GM19395 (cell line): ENCODE measurements at regions not wholly inside any gene's neighbourhood (a gene's known extent, or its start where the extent isn't known, plus 50 kb on each side); places are given as distances from the start of the nearest gene placed in this dataset.
A peak's percentile ranks its signal among the peaks of the same experiment; 100 is the strongest.

Experiments used
- ATAC-seq: cut with Tn5 transposase; IDR thresholded peaks from one replicate; pipeline ENCODE4 v1.9.1; 2021; ENCODE audit warnings: mild to moderate bottlenecking, moderate library complexity; ENCODE audit not compliant: unreplicated experiment

DNA sequence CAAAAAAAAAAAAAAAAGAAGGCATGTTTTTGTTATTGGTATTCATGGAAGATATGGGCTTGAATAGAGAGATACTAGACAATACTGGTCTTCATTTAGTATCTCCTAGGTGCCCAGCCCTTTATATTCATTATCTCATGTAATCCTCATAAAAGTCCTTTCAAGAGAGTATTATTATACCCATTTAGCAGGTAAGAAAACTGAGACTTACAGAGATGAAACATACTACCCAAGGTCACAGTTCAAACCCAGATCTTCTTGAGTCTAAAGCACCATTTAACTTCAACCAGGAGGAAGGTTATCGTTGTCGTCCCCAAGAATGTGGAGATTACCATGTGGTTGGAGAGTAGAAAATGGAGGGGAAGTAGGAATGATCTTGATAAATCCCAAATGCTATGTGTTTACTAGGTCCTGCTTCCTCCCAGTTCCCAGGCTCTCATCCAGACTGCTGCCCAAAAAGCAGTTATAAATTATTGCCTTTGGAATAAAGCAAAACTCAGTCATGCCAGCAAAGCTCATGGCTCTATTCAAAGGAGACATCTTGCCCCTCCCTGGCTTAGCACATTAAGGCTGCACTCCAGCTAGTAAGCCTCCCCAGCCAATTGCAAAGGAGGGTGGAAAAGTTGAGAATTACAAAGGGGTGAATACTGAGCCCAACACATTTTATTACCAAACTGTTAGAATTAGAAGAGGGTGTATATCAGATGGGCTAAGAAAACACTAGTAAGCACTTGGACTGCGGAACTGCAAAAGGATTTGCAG lies 163.9 kb downstream of the PIK3R1 start:
- no peak for ATAC-seq

DNA sequence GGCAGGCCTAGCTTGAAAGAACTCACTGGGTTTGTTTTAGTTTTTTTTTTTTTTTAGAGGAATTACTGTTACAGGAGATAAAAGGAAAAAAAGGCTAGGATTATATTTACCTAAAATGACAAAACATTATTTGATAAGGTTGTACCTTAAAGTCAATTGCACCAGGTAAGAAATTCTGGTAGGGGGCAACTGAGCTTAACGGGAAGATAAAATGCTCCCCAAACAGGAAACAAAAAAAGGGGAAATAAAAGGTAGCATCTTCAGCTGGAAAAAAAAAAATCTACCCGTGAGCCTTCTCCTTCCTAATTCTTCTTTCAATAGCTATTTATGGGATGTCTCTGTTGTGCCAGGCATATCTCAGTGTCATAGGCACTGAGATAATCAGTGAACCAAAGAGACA lies 164.5 kb downstream of the PIK3R1 start:
- no peak for ATAC-seq

DNA sequence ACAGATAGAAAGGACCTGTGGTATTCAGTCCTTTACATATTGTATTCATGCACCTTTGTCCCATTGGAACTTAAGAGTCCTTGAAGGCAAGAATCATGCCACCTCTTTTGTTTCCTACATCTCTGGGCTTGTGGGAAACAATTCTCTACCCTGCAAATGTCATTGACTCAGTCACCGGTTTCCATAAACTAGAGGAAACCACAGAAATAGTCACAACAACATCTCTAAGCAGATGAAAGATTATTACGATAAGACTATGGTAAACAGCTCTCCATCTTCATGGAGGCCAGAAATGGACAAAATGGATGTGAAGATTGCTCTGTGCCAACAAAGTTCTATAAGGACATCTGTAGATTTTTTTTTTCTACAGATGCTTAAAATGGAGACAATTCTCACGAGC lies 165.5 kb downstream of the PIK3R1 start:
- ATAC-seq: no peak

DNA sequence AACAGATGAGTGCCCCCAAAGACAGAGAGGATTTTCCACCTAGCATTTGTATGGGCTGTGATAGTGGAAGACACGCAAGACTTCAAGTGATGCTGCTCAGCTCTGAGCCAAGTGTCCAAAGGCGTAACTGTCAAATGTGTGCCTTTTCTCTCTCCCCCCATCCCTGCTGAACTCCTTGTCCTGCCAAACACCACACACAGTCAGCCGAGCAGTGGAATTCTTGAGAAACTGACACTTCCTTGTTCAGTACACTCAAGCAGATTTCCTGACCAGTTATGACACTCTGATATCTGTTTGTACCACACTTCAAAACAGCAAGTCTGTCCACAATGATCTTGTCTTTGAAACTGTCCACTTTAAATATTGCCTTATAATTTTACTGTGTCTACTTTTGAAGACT lies 166.4 kb downstream of the PIK3R1 start:
- ATAC-seq: no peak

DNA sequence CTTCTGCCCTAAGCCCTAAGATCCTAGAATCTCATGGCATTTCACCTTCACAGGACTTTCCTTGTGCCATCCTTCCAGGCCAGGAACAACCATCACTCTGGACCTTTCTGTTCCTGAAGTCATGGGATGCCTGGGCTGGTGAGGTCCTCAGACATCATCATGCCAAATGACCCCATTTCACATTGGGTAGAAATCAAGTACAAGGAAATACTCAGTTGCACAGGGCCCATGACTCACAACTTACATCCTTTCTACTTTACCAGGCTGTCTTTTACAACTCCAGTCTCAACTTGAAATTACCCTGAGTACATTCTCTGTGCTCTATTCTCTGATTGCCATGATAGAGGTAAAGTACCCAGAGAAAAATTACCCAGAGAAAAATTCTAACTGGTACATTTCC lies 167.1 kb downstream of the PIK3R1 start:
- ATAC-seq: no peak

- no peak for ATAC-seq
These were observed 168.3 kb downstream of the PIK3R1 start for GRCh38 chr5:68383888-68384310.

GRCh38 chr5:68384936-68385594 lies 169.5 kb downstream of the PIK3R1 start:
- no peak for ATAC-seq

DNA sequence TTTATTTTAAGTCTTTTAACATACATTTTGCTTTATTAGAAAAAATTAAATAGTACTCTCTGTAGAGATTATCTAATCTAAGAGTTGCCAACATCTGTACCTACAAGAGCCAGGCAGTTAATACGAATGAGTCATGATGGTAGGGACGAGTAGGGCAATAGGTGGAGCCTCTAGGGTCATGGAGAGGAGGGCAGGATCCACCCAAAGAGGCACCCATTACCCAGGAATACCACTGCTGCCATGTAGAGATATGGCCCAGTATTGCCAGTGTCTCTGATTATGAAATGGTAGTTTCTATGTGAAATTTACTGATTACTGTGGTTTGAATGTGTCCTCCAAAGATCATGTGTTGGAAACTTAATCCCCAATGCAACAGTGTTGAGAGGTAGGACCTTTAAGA lies 170.4 kb downstream of the PIK3R1 start:
- no peak for ATAC-seq

- no peak for ATAC-seq
These were observed 171.7 kb downstream of the PIK3R1 start for GRCh38 chr5:68387074-68387796.

- no peak for ATAC-seq
These were observed 174.1 kb downstream of the PIK3R1 start for GRCh38 chr5:68389618-68390017.

DNA sequence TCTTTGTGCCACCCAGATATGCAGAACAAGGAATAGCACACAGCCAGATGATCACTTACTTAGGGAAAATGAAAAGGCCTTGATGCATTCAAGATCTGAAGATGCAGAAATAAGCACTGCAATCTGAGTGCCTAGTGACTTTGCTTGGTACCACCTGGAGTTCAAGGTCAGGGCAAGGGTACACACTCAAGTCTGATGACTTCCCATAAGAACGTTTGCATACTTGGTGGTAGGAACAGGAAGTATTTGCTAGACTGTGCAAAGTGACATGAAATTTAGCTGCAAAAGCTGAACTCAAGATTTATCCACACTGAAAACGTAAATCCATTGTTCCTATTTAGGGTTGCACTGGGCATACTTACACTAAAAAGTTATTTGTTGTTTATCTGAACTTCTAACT lies 177.1 kb downstream of the PIK3R1 start:
- ATAC-seq: no peak

GRCh38 chr5:68395302-68395701 lies 179.7 kb downstream of the PIK3R1 start:
- ATAC-seq: no peak

- no peak for ATAC-seq
These were observed 180.5 kb downstream of the PIK3R1 start for GRCh38 chr5:68395926-68396511.

DNA sequence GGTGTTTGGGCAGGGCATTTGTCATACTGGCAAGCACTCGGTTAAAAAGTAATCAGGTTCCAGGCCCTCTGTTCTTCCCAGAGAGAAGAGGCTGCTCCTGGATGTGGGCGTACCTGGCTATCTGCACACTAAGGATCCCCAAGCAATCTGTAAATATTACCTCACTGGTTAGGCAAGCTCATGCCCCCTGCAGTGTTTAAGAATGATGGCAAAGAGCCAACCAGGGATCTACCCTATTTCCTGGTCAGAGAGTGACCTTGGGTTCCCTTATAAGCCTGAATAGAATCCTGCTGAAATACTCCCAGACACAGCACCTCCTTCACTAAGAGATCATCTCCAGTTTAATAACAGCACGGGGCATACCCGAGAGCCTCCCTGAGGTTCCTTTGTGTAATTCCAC lies 181.2 kb downstream of the PIK3R1 start:
- ATAC-seq: no peak

- ATAC-seq: no peak
These were observed 182.7 kb downstream of the PIK3R1 start for GRCh38 chr5:68398146-68398812.

GRCh38 chr5:68403301-68403700 lies 187.7 kb downstream of the PIK3R1 start:
- ATAC-seq: no peak

DNA sequence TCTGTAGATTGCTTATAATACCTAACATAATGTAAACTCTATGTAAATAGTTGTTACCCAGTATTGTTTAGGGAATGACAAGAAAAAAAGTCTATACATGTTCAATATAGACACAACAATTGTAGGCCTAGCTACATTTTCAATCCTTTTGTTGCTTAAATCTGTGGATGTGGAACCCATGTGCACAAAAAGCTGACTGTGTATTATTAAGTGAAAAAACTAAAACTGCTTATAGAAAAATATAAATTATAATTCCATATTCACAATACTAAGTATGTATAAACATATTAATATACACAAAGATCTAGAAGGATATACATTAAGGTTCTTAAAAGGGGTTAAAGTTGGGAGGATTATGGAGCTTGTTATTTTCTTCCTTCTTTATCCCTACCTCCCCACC lies 188.7 kb downstream of the PIK3R1 start:
- no peak for ATAC-seq

DNA sequence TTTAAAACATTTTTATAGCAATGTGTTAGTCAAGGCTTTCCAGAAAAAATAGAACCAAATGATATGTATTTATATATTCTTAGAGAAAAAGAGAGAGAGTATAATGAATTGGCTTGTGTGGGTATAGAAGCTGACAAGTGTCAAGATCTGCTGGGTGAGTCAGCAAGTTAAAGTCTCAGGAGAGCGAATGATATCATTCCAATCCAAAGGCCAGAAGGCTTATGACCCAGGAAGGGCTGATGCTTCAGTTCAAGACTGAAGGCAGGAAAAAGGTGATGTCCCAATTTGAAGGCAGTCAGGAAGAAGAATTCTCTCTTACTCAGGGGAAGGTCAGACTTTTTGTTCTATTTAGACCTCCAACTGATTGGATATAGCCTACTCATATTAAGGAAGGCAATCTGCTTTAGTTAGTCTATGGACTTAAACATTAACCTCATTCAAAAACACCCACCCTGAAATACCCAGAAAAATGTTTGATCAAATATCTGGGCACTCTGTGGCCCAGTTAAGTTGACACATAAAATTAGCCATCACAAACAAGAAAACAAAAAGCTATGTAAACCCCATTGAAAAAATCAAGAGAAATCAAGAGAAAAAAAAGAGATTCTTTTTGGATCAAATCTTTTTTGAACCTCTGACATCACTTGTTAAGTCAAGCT lies 189.6 kb downstream of the PIK3R1 start:
- ATAC-seq: no peak

- ATAC-seq: peak; percentile 46
These were observed 190.5 kb downstream of the PIK3R1 start for GRCh38 chr5:68405784-68406743.
